Stimulated activated effector memory CD8-positive, alpha-beta T cell treated with anti-CD3 and anti-CD28 coated beads, Interleukin-12 subunit alpha, Interleukin-12 subunit beta, amount 100 ng/mL, for 72 hours (primary cell): ENCODE measurements at regions not wholly inside any gene's neighbourhood (a gene's known extent, or its start where the extent isn't known, plus 50 kb on each side); places are given as distances from the start of the nearest gene placed in this dataset.

ENCODE experiments used
- ATAC-seq: fragments of 150-1000 bp; cut with Tn5 transposase; 2 replicates; pipeline ENCODE4 v1.10.0; 2021
- DNase-seq, 2 donors: peaks; one replicate each; pipeline ENCODE4 v3.0.0; 2021 to 2022; ENCODE audit warnings: low spot score in 2 of 2
- H3K27ac Mint-ChIP-seq: one replicate; pipeline ENCODE4 v1.8.0; 2022; ENCODE audit warnings: mild to moderate bottlenecking, mixed read lengths
- H3K36me3 Mint-ChIP-seq: one replicate; pipeline ENCODE4 v1.8.0; 2022; ENCODE audit warnings: mild to moderate bottlenecking, mixed read lengths
- H3K4me1 Mint-ChIP-seq: one replicate; pipeline ENCODE4 v1.8.0; 2022; ENCODE audit warnings: mixed read lengths
- H3K4me3 Mint-ChIP-seq: one replicate; pipeline ENCODE4 v1.8.0; 2022; ENCODE audit warnings: mild to moderate bottlenecking, mixed read lengths
- H3K9me3 Mint-ChIP-seq: one replicate; pipeline ENCODE4 v1.8.0; 2022; ENCODE audit warnings: mixed read lengths

- H3K9me3 Mint-ChIP-seq: no peaks in the 10 kb centered on the region
- ATAC-seq: no peak
- no peak overlapping the region for H3K27ac Mint-ChIP-seq
- no peak overlapping the region for H3K4me3 Mint-ChIP-seq
- H3K36me3 Mint-ChIP-seq: no peaks in the 10 kb centered on the region
- H3K4me1 Mint-ChIP-seq: no peaks in the 10 kb centered on the region
- no peak for DNase-seq
Measured at GRCh38 chrX:42725196-42725595, 52.8 kb downstream of the PPP1R2C start.

- Mint-ChIP-seq H3K27ac (no peak overlapping the region), H3K9me3 (no peaks in the 10 kb centered on the region), H3K4me3 (no peak overlapping the region), H3K36me3 (no peaks in the 10 kb centered on the region), H3K4me1 (no peaks in the 10 kb centered on the region)
- no peak for DNase-seq
- no peak for ATAC-seq
Measured at GRCh38 chrX:42720209-42720608, 57.8 kb downstream of the PPP1R2C start.

- no peaks in the 10 kb centered on the region for H3K36me3 Mint-ChIP-seq
- no peak for DNase-seq
- no peak overlapping the region for H3K27ac Mint-ChIP-seq
- H3K9me3 Mint-ChIP-seq: no peaks in the 10 kb centered on the region
- no peak for ATAC-seq
- no peak overlapping the region for H3K4me3 Mint-ChIP-seq
- peaks cover 1% of the 10 kb centered on the region for H3K4me1 Mint-ChIP-seq
Measured at GRCh38 chrX:42715701-42716262, 62.2 kb downstream of the PPP1R2C start.

- no peak overlapping the region for H3K4me3 Mint-ChIP-seq
- DNase-seq: no peak
- no peaks in the 10 kb centered on the region for H3K36me3 Mint-ChIP-seq
Measured at GRCh38 chrX:42714981-42715700, 62.8 kb downstream of the PPP1R2C start.

GRCh38 chrX:42710452-42710851 lies 67.5 kb downstream of the PPP1R2C start:
- DNase-seq (no peak), ATAC-seq (no peak)

More at GRCh38 chrX:42714981-42715700, 62.8 kb downstream of the PPP1R2C start:
- ATAC-seq: no peak
- Mint-ChIP-seq H3K9me3 (no peaks in the 10 kb centered on the region), H3K4me1 (peaks cover 8% of the 10 kb centered on the region), H3K27ac (no peak overlapping the region)

GRCh38 chrX:42708222-42708621 lies 69.7 kb downstream of the PPP1R2C start:
- no peaks in the 10 kb centered on the region for H3K36me3 Mint-ChIP-seq
- no peaks in the 10 kb centered on the region for H3K9me3 Mint-ChIP-seq
- no peak overlapping the region for H3K4me3 Mint-ChIP-seq
- no peak overlapping the region for H3K27ac Mint-ChIP-seq
- DNase-seq (no peak), ATAC-seq (no peak)
- peaks cover 11% of the 10 kb centered on the region for H3K4me1 Mint-ChIP-seq

More at GRCh38 chrX:42710452-42710851, 67.5 kb downstream of the PPP1R2C start:
- Mint-ChIP-seq H3K36me3 (no peaks in the 10 kb centered on the region), H3K9me3 (no peaks in the 10 kb centered on the region), H3K27ac (no peak overlapping the region), H3K4me1 (peaks cover 11% of the 10 kb centered on the region), H3K4me3 (no peak overlapping the region)

- no peak for ATAC-seq
- H3K27ac Mint-ChIP-seq: no peak overlapping the region
- DNase-seq: no peak
- H3K4me3 Mint-ChIP-seq: no peak overlapping the region
- peaks cover 11% of the 10 kb centered on the region for H3K4me1 Mint-ChIP-seq
- H3K36me3 Mint-ChIP-seq: no peaks in the 10 kb centered on the region
- H3K9me3 Mint-ChIP-seq: no peaks in the 10 kb centered on the region
Measured at GRCh38 chrX:42707742-42708141, 70.2 kb downstream of the PPP1R2C start.

- Mint-ChIP-seq H3K4me3 (no peak overlapping the region), H3K4me1 (no peaks in the 10 kb centered on the region), H3K27ac (no peak overlapping the region), H3K9me3 (no peaks in the 10 kb centered on the region), H3K36me3 (no peaks in the 10 kb centered on the region)
- DNase-seq (no peak), ATAC-seq (no peak)
Measured at GRCh38 chrX:42704454-42704853, 73.5 kb downstream of the PPP1R2C start.

GRCh38 chrX:42697544-42697943 lies 80.4 kb downstream of the PPP1R2C start:
- DNase-seq (no peak), ATAC-seq (no peak)
- no peaks in the 10 kb centered on the region for H3K9me3 Mint-ChIP-seq
- no peaks in the 10 kb centered on the region for H3K36me3 Mint-ChIP-seq
- H3K4me3 Mint-ChIP-seq: no peak overlapping the region
- no peak overlapping the region for H3K27ac Mint-ChIP-seq
- H3K4me1 Mint-ChIP-seq: no peaks in the 10 kb centered on the region

- Mint-ChIP-seq H3K27ac (no peak overlapping the region), H3K4me3 (no peak overlapping the region), H3K4me1 (no peaks in the 10 kb centered on the region), H3K36me3 (no peaks in the 10 kb centered on the region), H3K9me3 (no peaks in the 10 kb centered on the region)
- no peak for DNase-seq
- ATAC-seq: no peak
Measured at GRCh38 chrX:42696536-42697124, 81.3 kb downstream of the PPP1R2C start.

GRCh38 chrX:42695800-42696358 lies 82.1 kb downstream of the PPP1R2C start:
- H3K9me3 Mint-ChIP-seq: no peaks in the 10 kb centered on the region
- ATAC-seq (no peak), DNase-seq (no peak)
- H3K27ac Mint-ChIP-seq: no peak overlapping the region
- no peaks in the 10 kb centered on the region for H3K36me3 Mint-ChIP-seq
- H3K4me3 Mint-ChIP-seq: no peak overlapping the region
- no peaks in the 10 kb centered on the region for H3K4me1 Mint-ChIP-seq

GRCh38 chrX:42694260-42694815 lies 83.6 kb downstream of the PPP1R2C start:
- Mint-ChIP-seq H3K4me3 (no peak overlapping the region), H3K27ac (no peak overlapping the region), H3K4me1 (no peaks in the 10 kb centered on the region), H3K9me3 (no peaks in the 10 kb centered on the region), H3K36me3 (no peaks in the 10 kb centered on the region)
- ATAC-seq (peak; percentile 61), DNase-seq (no peak)

GRCh38 chrX:42691196-42691595 lies 86.8 kb downstream of the PPP1R2C start:
- Mint-ChIP-seq H3K4me1 (no peaks in the 10 kb centered on the region), H3K9me3 (no peaks in the 10 kb centered on the region), H3K4me3 (no peak overlapping the region), H3K27ac (no peak overlapping the region), H3K36me3 (no peaks in the 10 kb centered on the region)
- no peak for ATAC-seq
- no peak for DNase-seq

- no peaks in the 10 kb centered on the region for H3K4me1 Mint-ChIP-seq
- DNase-seq: no peak
- H3K27ac Mint-ChIP-seq: no peak overlapping the region
- no peaks in the 10 kb centered on the region for H3K36me3 Mint-ChIP-seq
- ATAC-seq: no peak
- H3K9me3 Mint-ChIP-seq: no peaks in the 10 kb centered on the region
- no peak overlapping the region for H3K4me3 Mint-ChIP-seq
Measured at GRCh38 chrX:42686706-42687105, 91.3 kb downstream of the PPP1R2C start.

GRCh38 chrX:42686296-42686695 lies 91.7 kb downstream of the PPP1R2C start:
- ATAC-seq (no peak), DNase-seq (no peak)
- Mint-ChIP-seq H3K9me3 (no peaks in the 10 kb centered on the region), H3K36me3 (no peaks in the 10 kb centered on the region), H3K4me1 (no peaks in the 10 kb centered on the region), H3K27ac (no peak overlapping the region), H3K4me3 (no peak overlapping the region)

GRCh38 chrX:42684065-42684464 lies 93.9 kb downstream of the PPP1R2C start:
- no peak overlapping the region for H3K4me3 Mint-ChIP-seq
- ATAC-seq (no peak), DNase-seq (no peak)
- H3K36me3 Mint-ChIP-seq: no peaks in the 10 kb centered on the region
- H3K27ac Mint-ChIP-seq: no peak overlapping the region
- H3K9me3 Mint-ChIP-seq: no peaks in the 10 kb centered on the region
- H3K4me1 Mint-ChIP-seq: no peaks in the 10 kb centered on the region
